ENCODE measurements at regions not wholly inside any gene's neighbourhood (a gene's known extent, or its start where the extent isn't known, plus 50 kb on each side); places are given as distances from the start of the nearest gene placed in this dataset.

GRCh38 chr1:5502311-5503194 lies 489.7 kb downstream of the NPHP4 start:
- TF ChIP-seq TAF1 (IDR thresholded peaks at IDR 0.05; ENCODE audit: borderline replicate concordance, insufficient read depth, low read length) = no peak
- TF ChIP-seq FOXP2 (optimal IDR thresholded peaks at IDR 0.05; ENCODE audit: borderline replicate concordance, extremely low read depth, extremely low read length, insufficient read depth) = no peak
- no peak for TF ChIP-seq SIN3A (IDR thresholded peaks at IDR 0.05; ENCODE audit: borderline replicate concordance, insufficient read depth, low read length)

Measured in PFSK-1 (cell line).